ENCODE measurements at regions not wholly inside any gene's neighbourhood (a gene's known extent, or its start where the extent isn't known, plus 50 kb on each side); places are given as distances from the start of the nearest gene placed in this dataset.
"Not testable (repeated sequence)": the region's sequence is repeated elsewhere in the genome, so short reads cannot be mapped to it uniquely, and the experiment has no call there.

GRCh38 chr12:66733321-66733720 lies 54.4 kb upstream of the GRIP1 start:
- DNase-seq (ENCODE audit: low read depth): no peak

GRCh38 chr12:66733839-66734238 lies 55.0 kb upstream of the GRIP1 start:
- no peak for DNase-seq (ENCODE audit: low read depth)

- no peak for DNase-seq (ENCODE audit: low read depth)
These were observed 56.4 kb upstream of the GRIP1 start for GRCh38 chr12:66735275-66735674.

GRCh38 chr12:66736931-66737330 lies 58.1 kb upstream of the GRIP1 start:
- no peak for DNase-seq (ENCODE audit: low read depth)

- no peak for DNase-seq (ENCODE audit: low read depth)
These were observed 60.4 kb upstream of the GRIP1 start for GRCh38 chr12:66739266-66739665.

- DNase-seq (ENCODE audit: low read depth): no peak
These were observed 61.2 kb upstream of the GRIP1 start for GRCh38 chr12:66739940-66740651.

- no peak for DNase-seq (ENCODE audit: low read depth)
These were observed 61.9 kb upstream of the GRIP1 start for GRCh38 chr12:66740732-66741131.

GRCh38 chr12:66741919-66742318 lies 63.0 kb upstream of the GRIP1 start:
- no peak for DNase-seq (ENCODE audit: low read depth)

GRCh38 chr12:66742508-66743367 lies 63.9 kb upstream of the GRIP1 start:
- DNase-seq (ENCODE audit: low read depth): no peak

GRCh38 chr12:66744461-66744860 lies 65.6 kb upstream of the GRIP1 start:
- no peak for DNase-seq (ENCODE audit: low read depth)

- DNase-seq (ENCODE audit: low read depth): no peak
These were observed 66.1 kb upstream of the GRIP1 start for GRCh38 chr12:66744956-66745383.

GRCh38 chr12:66746489-66747201 lies 67.8 kb upstream of the GRIP1 start:
- no peak for DNase-seq (ENCODE audit: low read depth)

GRCh38 chr12:66751432-66752113 lies 72.7 kb upstream of the GRIP1 start:
- DNase-seq (ENCODE audit: low read depth): no peak

GRCh38 chr12:66753810-66754209 lies 74.9 kb upstream of the GRIP1 start:
- no peak for DNase-seq (ENCODE audit: low read depth)

- no peak for DNase-seq (ENCODE audit: low read depth)
These were observed 77.0 kb upstream of the GRIP1 start for GRCh38 chr12:66755727-66756395.

- no peak for DNase-seq (ENCODE audit: low read depth)
These were observed 77.8 kb upstream of the GRIP1 start for GRCh38 chr12:66756631-66757030.

GRCh38 chr12:66760122-66760521 lies 81.2 kb upstream of the GRIP1 start:
- DNase-seq (ENCODE audit: low read depth): not testable (repeated sequence)

GRCh38 chr12:66763467-66763866 lies 84.6 kb upstream of the GRIP1 start:
- DNase-seq (ENCODE audit: low read depth): no peak

- no peak for DNase-seq (ENCODE audit: low read depth)
These were observed 86.3 kb upstream of the GRIP1 start for GRCh38 chr12:66765204-66765603.

GRCh38 chr12:66767536-66767935 lies 88.7 kb upstream of the GRIP1 start:
- DNase-seq (ENCODE audit: low read depth): no peak

- DNase-seq (ENCODE audit: low read depth): no peak
These were observed 89.4 kb upstream of the GRIP1 start for GRCh38 chr12:66768293-66768692.

- no peak for DNase-seq (ENCODE audit: low read depth)
These were observed 96.1 kb upstream of the GRIP1 start for GRCh38 chr12:66774929-66775328.

All from ELR (cell line).